ENCODE measurements at regions not wholly inside any gene's neighbourhood (a gene's known extent, or its start where the extent isn't known, plus 50 kb on each side); places are given as distances from the start of the nearest gene placed in this dataset.

- TF ChIP-seq ZNF317 (CRISPR knock-in tag; IDR thresholded peaks at IDR 0.05; ENCODE audit: borderline replicate concordance, low read depth) (no peak), SMAD3 (CRISPR knock-in tag; IDR thresholded peaks at IDR 0.05; ENCODE audit: borderline replicate concordance) (no peak), JUN (CRISPR knock-in tag; IDR thresholded peaks at IDR 0.05) (no peak), CREB1 (CRISPR knock-in tag; IDR thresholded peaks at IDR 0.05) (no peak), USF2 (CRISPR knock-in tag; IDR thresholded peaks at IDR 0.05) (no peak), ELF4 (CRISPR knock-in tag; IDR thresholded peaks at IDR 0.05; ENCODE audit: low read depth) (no peak), ATF2 (CRISPR knock-in tag; IDR thresholded peaks at IDR 0.05; ENCODE audit: borderline replicate concordance, low read depth) (no peak), HMGXB4 (CRISPR knock-in tag; IDR thresholded peaks at IDR 0.05) (no peak), ATF1 (CRISPR knock-in tag; IDR thresholded peaks at IDR 0.05) (no peak)
- TF ChIP-seq, protein P1, sequence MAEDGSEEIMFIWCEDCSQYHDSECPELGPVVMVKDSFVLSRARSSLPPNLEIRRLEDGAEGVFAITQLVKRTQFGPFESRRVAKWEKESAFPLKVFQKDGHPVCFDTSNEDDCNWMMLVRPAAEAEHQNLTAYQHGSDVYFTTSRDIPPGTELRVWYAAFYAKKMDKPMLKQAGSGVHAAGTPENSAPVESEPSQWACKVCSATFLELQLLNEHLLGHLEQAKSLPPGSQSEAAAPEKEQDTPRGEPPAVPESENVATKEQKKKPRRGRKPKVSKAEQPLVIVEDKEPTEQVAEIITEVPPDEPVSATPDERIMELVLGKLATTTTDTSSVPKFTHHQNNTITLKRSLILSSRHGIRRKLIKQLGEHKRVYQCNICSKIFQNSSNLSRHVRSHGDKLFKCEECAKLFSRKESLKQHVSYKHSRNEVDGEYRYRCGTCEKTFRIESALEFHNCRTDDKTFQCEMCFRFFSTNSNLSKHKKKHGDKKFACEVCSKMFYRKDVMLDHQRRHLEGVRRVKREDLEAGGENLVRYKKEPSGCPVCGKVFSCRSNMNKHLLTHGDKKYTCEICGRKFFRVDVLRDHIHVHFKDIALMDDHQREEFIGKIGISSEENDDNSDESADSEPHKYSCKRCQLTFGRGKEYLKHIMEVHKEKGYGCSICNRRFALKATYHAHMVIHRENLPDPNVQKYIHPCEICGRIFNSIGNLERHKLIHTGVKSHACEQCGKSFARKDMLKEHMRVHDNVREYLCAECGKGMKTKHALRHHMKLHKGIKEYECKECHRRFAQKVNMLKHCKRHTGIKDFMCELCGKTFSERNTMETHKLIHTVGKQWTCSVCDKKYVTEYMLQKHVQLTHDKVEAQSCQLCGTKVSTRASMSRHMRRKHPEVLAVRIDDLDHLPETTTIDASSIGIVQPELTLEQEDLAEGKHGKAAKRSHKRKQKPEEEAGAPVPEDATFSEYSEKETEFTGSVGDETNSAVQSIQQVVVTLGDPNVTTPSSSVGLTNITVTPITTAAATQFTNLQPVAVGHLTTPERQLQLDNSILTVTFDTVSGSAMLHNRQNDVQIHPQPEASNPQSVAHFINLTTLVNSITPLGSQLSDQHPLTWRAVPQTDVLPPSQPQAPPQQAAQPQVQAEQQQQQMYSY (CRISPR knock-in tag; IDR thresholded peaks at IDR 0.05), result no peak
- TF ChIP-seq, protein P2, sequence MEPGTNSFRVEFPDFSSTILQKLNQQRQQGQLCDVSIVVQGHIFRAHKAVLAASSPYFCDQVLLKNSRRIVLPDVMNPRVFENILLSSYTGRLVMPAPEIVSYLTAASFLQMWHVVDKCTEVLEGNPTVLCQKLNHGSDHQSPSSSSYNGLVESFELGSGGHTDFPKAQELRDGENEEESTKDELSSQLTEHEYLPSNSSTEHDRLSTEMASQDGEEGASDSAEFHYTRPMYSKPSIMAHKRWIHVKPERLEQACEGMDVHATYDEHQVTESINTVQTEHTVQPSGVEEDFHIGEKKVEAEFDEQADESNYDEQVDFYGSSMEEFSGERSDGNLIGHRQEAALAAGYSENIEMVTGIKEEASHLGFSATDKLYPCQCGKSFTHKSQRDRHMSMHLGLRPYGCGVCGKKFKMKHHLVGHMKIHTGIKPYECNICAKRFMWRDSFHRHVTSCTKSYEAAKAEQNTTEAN (CRISPR knock-in tag; IDR thresholded peaks at IDR 0.05), result no peak
Observed at GRCh38 chr10:124324856-124325632, 93.7 kb downstream of the OAT start (continued).

DNA sequence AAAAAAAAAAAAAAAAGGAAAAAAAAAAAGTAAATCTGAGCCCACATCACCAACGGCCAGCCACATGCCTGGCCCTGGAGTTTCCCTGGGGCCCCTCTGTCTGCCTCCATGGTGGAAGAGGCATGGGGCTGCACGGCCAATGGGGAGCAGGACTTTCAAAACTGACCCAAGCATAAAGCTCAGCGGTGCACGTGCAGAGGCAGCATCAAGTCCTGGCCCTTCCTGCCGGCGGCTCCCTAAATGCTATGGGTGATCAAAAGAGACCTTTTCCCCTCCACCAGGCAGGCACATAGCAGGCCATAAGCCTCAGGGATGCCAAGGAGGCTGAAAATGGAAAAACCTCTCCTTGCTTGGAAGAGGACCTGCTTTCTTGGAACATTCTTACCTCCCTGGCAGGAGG is 94.3 kb downstream of the OAT start:
- DNase-seq (ENCODE audit: low spot score) (no peak), ATAC-seq (no peak)
- POLR2A ChIA-PET, result no interaction called here
- Mint-ChIP-seq H3K4me1 (no peaks in the 10 kb centered on the region), H3K9me3 (peaks cover 6% of the 10 kb centered on the region; the same call in 1 of the 2 replicates), H3K27me3 (ENCODE audit: low read depth) (peaks cover under 1% of the 10 kb centered on the region; the same call in 1 of the 2 replicates), H3K36me3 (no peaks in the 10 kb centered on the region), H3K4me3 (no peak overlapping the region), H3K27ac (no peak overlapping the region)
- CTCF ChIA-PET, result interaction anchor here (1.2 to 1.5 kb wide), 2 partner anchors 64 to 330 kb away, joined by 3 to 5 read pairs; no protein-coding TSS in a partner anchor
- TF ChIP-seq, protein P3, sequence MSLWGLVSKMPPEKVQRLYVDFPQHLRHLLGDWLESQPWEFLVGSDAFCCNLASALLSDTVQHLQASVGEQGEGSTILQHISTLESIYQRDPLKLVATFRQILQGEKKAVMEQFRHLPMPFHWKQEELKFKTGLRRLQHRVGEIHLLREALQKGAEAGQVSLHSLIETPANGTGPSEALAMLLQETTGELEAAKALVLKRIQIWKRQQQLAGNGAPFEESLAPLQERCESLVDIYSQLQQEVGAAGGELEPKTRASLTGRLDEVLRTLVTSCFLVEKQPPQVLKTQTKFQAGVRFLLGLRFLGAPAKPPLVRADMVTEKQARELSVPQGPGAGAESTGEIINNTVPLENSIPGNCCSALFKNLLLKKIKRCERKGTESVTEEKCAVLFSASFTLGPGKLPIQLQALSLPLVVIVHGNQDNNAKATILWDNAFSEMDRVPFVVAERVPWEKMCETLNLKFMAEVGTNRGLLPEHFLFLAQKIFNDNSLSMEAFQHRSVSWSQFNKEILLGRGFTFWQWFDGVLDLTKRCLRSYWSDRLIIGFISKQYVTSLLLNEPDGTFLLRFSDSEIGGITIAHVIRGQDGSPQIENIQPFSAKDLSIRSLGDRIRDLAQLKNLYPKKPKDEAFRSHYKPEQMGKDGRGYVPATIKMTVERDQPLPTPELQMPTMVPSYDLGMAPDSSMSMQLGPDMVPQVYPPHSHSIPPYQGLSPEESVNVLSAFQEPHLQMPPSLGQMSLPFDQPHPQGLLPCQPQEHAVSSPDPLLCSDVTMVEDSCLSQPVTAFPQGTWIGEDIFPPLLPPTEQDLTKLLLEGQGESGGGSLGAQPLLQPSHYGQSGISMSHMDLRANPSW (CRISPR knock-in tag; conservative IDR thresholded peaks at IDR 0.05; ENCODE audit: low read depth), result no peak
- TF ChIP-seq, protein P4, sequence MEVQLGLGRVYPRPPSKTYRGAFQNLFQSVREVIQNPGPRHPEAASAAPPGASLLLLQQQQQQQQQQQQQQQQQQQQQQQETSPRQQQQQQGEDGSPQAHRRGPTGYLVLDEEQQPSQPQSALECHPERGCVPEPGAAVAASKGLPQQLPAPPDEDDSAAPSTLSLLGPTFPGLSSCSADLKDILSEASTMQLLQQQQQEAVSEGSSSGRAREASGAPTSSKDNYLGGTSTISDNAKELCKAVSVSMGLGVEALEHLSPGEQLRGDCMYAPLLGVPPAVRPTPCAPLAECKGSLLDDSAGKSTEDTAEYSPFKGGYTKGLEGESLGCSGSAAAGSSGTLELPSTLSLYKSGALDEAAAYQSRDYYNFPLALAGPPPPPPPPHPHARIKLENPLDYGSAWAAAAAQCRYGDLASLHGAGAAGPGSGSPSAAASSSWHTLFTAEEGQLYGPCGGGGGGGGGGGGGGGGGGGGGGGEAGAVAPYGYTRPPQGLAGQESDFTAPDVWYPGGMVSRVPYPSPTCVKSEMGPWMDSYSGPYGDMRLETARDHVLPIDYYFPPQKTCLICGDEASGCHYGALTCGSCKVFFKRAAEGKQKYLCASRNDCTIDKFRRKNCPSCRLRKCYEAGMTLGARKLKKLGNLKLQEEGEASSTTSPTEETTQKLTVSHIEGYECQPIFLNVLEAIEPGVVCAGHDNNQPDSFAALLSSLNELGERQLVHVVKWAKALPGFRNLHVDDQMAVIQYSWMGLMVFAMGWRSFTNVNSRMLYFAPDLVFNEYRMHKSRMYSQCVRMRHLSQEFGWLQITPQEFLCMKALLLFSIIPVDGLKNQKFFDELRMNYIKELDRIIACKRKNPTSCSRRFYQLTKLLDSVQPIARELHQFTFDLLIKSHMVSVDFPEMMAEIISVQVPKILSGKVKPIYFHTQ (CRISPR knock-in tag; IDR thresholded peaks at IDR 0.05), result no peak
- TF ChIP-seq, protein P5, sequence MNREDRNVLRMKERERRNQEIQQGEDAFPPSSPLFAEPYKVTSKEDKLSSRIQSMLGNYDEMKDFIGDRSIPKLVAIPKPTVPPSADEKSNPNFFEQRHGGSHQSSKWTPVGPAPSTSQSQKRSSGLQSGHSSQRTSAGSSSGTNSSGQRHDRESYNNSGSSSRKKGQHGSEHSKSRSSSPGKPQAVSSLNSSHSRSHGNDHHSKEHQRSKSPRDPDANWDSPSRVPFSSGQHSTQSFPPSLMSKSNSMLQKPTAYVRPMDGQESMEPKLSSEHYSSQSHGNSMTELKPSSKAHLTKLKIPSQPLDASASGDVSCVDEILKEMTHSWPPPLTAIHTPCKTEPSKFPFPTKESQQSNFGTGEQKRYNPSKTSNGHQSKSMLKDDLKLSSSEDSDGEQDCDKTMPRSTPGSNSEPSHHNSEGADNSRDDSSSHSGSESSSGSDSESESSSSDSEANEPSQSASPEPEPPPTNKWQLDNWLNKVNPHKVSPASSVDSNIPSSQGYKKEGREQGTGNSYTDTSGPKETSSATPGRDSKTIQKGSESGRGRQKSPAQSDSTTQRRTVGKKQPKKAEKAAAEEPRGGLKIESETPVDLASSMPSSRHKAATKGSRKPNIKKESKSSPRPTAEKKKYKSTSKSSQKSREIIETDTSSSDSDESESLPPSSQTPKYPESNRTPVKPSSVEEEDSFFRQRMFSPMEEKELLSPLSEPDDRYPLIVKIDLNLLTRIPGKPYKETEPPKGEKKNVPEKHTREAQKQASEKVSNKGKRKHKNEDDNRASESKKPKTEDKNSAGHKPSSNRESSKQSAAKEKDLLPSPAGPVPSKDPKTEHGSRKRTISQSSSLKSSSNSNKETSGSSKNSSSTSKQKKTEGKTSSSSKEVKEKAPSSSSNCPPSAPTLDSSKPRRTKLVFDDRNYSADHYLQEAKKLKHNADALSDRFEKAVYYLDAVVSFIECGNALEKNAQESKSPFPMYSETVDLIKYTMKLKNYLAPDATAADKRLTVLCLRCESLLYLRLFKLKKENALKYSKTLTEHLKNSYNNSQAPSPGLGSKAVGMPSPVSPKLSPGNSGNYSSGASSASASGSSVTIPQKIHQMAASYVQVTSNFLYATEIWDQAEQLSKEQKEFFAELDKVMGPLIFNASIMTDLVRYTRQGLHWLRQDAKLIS (CRISPR knock-in tag; IDR thresholded peaks at IDR 0.05; ENCODE audit: borderline replicate concordance), result no peak
- no peak for TF ChIP-seq ZNF416 (CRISPR knock-in tag; IDR thresholded peaks at IDR 0.05)

Measured in WTC11 (cell line).